Panc1 (cell line): ENCODE measurements at regions not wholly inside any gene's neighbourhood (a gene's known extent, or its start where the extent isn't known, plus 50 kb on each side); places are given as distances from the start of the nearest gene placed in this dataset.

Experiments
- ATAC-seq: fragments of 200-7000 bp; cut with Tn5 transposase; 2 replicates; pipeline ENCODE4 v1.9.1; 2020; ENCODE audit warnings: mild to moderate bottlenecking, moderate library complexity
- BruUV-seq: library from RNA; stranded (reverse); fragments of 400-500 nt; replicated peaks from 2 replicates; lab custom pipeline; 2021; lab: Mats Ljungman, UMichigan
- CTCF ChIA-PET: fragments of 300-600 bp; sonication (Branson Sonifier 250); formaldehyde crosslinking; loops from one replicate; lab custom pipeline; 2022; ENCODE audit warnings: antibody characterized with exemption; lab: Charles Lee
- POLR2A ChIA-PET: fragments of 300-600 bp; sonication (Branson Sonifier 250); formaldehyde crosslinking; loops from one replicate; lab custom pipeline; 2022; ENCODE audit warnings: antibody characterized with exemption; lab: Charles Lee
- DNase-seq: peaks from one replicate; pipeline ENCODE4 v3.0.0-alpha.2; 2010; ENCODE audit warnings: low read depth, low spot score
- H3K27ac ChIP-seq: 2 replicates; pipeline ENCODE4 v1.5.1; 2011; ENCODE audit warnings: mild to moderate bottlenecking, low read length, inconsistent platforms
- H3K27me3 ChIP-seq: fragments of 200-500 bp; sonication (Bioruptor generic); 2 replicates; pipeline ENCODE4 v1.6.0; 2014; ENCODE audit warnings: low read length, inconsistent platforms; ENCODE audit not compliant: control insufficient read depth, insufficient read depth
- H3K36me3 ChIP-seq: fragments of 200-500 bp; sonication (Bioruptor generic); 2 replicates; pipeline ENCODE4 v1.5.1; 2014; ENCODE audit warnings: inconsistent platforms, mild to moderate bottlenecking, low read length, moderate library complexity; ENCODE audit not compliant: control insufficient read depth, insufficient read depth
- H3K4me1 ChIP-seq: 2 replicates; pipeline ENCODE4 v1.5.1; 2011; ENCODE audit warnings: inconsistent platforms, mild to moderate bottlenecking, low read length, moderate library complexity; ENCODE audit not compliant: control insufficient read depth, insufficient read depth
- H3K4me3 ChIP-seq, 2 experiments: 2 replicates each; pipeline ENCODE4 v1.5.1; 2011 to 2012; ENCODE audit warnings: low read depth in 2 of 2, low read length in 2 of 2, mild to moderate bottlenecking in 2 of 2, inconsistent platforms in 1 of 2, moderate library complexity in 1 of 2
- H3K9me3 ChIP-seq: fragments of 200-500 bp; sonication (Bioruptor generic); 2 replicates; pipeline ENCODE4 v1.5.1; 2014; ENCODE audit warnings: low read depth, mild to moderate bottlenecking, inconsistent platforms, low read length, moderate library complexity; ENCODE audit not compliant: control insufficient read depth, insufficient read depth
- CTCF ChIP-seq: fragments of 450-650 bp; IDR thresholded peaks from 2 replicates; pipeline ENCODE4 v1.5.1; 2017; ENCODE audit warnings: mild to moderate bottlenecking
- POLR2AphosphoS5 ChIP-seq: IDR thresholded peaks from 2 replicates; pipeline ENCODE4 v1.6.1; 2012; ENCODE audit warnings: mild to moderate bottlenecking, low read depth, low read length, moderate library complexity
- SIN3A ChIP-seq: IDR thresholded peaks from 2 replicates; pipeline ENCODE4 v1.6.1; 2012; ENCODE audit warnings: low read depth, mild to moderate bottlenecking, low read length, moderate library complexity, borderline replicate concordance; ENCODE audit not compliant: insufficient read depth
- TCF7L2 ChIP-seq: IDR thresholded peaks from 2 replicates; pipeline ENCODE4 v1.6.1; 2011; ENCODE audit warnings: mild to moderate bottlenecking, low read depth, low read length, inconsistent platforms
- in situ Hi-C: cut with HindIII; loops from 2 replicates; pipeline ENCODE4 v1.10.0; 2016; ENCODE audit warnings: low sequenced_read_pairs, low pct_unique_long_range_greater_than_20kb
- intact Hi-C: fragments of 100-400 bp; cut with micrococcal nuclease; formaldehyde crosslinking; loops from one replicate; pipeline ENCODE4 v1.10.0; 2022; ENCODE audit not compliant: unreplicated experiment
- TF ChIP-seq, protein P1 (sequence below), 2 experiments: IDR thresholded peaks; 2 replicates each; pipeline ENCODE4 v1.6.1; 2011 to 2012; ENCODE audit warnings: low read depth in 2 of 2, control low read depth in 1 of 2, low read length in 1 of 2, mild to moderate bottlenecking in 1 of 2, moderate library complexity in 1 of 2; ENCODE audit not compliant: insufficient read depth in 1 of 2

DNA sequence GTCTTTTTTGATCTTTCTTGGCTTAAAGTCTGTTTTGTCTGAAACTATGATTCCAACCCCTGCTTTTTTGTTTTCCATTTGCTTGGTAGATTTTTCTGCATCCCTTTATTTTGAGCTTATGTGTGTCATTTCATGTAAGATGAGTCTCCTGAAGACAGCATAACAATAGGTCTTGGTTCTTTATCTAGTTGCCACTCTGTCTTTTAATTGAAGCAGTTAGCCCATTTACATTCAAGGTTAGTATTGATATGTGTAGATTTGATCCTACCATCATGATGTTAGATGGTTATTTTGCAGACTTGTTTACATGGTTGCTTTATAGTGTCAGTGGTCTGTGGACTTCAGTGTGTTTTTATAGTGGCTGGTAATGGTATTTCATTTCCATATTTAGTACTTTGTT lies 1678.9 kb downstream of the PCDH9 start:
- Histone ChIP-seq H3K27ac (no peak overlapping the region), H3K4me3 (no peak overlapping the region), H3K4me1 (no peaks in the 10 kb centered on the region), H3K9me3 (no peaks in the 10 kb centered on the region), H3K36me3 (no peaks in the 10 kb centered on the region), H3K27me3 (no peaks in the 10 kb centered on the region)
- intact Hi-C loops (no loop called here), in situ Hi-C loops (no loop called here)
- ChIA-PET CTCF (no interaction called here), POLR2A (no interaction called here)
- TF ChIP-seq POLR2AphosphoS5, result no peak
- BruUV-seq, result no TSS peak
- DNase-seq (no peak), ATAC-seq (no peak)

DNA sequence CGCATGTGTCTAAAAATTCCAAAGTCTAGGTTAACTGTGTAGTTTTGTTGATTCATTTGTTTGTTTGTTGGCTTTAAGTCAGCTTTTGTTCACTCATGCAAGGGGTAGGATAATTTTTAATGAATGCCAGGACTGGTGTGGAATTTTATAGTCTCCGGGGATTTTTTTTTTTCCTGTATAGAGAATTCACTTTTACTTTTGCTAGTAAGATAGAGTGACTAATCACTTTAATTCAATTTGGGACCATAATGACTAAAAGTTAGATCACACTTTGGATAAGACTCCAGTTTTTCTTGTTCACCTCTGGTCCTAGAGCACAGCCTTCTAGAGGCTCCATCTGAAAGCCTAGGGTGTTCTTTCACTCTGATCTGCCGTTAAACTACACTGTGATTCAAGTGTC lies 1690.0 kb downstream of the PCDH9 start:
- in situ Hi-C loops (no loop called here), intact Hi-C loops (no loop called here)
- TF ChIP-seq POLR2AphosphoS5, result no peak
- no peak for TF ChIP-seq TCF7L2
- TF ChIP-seq, protein P1, sequence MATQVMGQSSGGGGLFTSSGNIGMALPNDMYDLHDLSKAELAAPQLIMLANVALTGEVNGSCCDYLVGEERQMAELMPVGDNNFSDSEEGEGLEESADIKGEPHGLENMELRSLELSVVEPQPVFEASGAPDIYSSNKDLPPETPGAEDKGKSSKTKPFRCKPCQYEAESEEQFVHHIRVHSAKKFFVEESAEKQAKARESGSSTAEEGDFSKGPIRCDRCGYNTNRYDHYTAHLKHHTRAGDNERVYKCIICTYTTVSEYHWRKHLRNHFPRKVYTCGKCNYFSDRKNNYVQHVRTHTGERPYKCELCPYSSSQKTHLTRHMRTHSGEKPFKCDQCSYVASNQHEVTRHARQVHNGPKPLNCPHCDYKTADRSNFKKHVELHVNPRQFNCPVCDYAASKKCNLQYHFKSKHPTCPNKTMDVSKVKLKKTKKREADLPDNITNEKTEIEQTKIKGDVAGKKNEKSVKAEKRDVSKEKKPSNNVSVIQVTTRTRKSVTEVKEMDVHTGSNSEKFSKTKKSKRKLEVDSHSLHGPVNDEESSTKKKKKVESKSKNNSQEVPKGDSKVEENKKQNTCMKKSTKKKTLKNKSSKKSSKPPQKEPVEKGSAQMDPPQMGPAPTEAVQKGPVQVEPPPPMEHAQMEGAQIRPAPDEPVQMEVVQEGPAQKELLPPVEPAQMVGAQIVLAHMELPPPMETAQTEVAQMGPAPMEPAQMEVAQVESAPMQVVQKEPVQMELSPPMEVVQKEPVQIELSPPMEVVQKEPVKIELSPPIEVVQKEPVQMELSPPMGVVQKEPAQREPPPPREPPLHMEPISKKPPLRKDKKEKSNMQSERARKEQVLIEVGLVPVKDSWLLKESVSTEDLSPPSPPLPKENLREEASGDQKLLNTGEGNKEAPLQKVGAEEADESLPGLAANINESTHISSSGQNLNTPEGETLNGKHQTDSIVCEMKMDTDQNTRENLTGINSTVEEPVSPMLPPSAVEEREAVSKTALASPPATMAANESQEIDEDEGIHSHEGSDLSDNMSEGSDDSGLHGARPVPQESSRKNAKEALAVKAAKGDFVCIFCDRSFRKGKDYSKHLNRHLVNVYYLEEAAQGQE (IDR thresholded peaks at IDR 0.05; ENCODE audit: insufficient read depth in 1 of 2, low read depth in 2 of 2, low read length in 1 of 2), result no peak
- no peak for TF ChIP-seq CTCF
- TF ChIP-seq SIN3A, result no peak
- Histone ChIP-seq H3K36me3 (no peaks in the 10 kb centered on the region; the same call in 1 of the 2 replicates), H3K27ac (peak overlapping the region; percentile 18; the same call in 1 of the 2 replicates), H3K9me3 (no peaks in the 10 kb centered on the region), H3K27me3 (no peaks in the 10 kb centered on the region), H3K4me3 (no peak overlapping the region), H3K4me1 (no peaks in the 10 kb centered on the region)
- POLR2A ChIA-PET, result no interaction called here
- ATAC-seq, result peak; percentile 73
- no TSS peak for BruUV-seq
- no peak for DNase-seq
- CTCF ChIA-PET, result no interaction called here

DNA sequence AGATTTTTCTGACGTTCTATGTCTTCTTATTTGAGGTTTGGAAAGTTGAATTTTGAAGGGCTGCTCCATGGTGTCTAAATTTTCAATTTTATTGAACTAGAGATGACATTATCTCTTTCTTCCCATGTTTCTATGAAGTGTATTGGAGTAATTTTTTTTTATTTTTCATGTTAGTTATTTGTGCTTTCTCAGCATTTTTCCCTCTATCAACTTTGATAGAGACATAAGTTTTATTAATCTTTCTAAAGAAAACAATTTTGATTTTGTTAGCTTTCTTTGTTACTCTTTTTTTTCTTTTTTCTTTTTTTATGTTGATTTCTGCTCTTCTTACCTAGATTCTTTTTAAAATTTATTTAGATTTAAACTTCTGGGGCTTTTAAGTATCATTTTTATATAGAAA lies 1694.8 kb downstream of the PCDH9 start:
- DNase-seq, result no peak
- intact Hi-C loops, result no loop called here
- H3K4me1 ChIP-seq, result no peaks in the 10 kb centered on the region
- no peaks in the 10 kb centered on the region for H3K36me3 ChIP-seq
- CTCF ChIA-PET, result no interaction called here
- POLR2A ChIA-PET, result no interaction called here
- no peak overlapping the region for H3K4me3 ChIP-seq
- no peaks in the 10 kb centered on the region for H3K27me3 ChIP-seq
- H3K9me3 ChIP-seq, result no peaks in the 10 kb centered on the region
- no peak for TF ChIP-seq TCF7L2
- no TSS peak for BruUV-seq
- H3K27ac ChIP-seq, result no peak overlapping the region
- in situ Hi-C loops, result no loop called here
- no peak for ATAC-seq
